Activated naive CD4-positive, alpha-beta T cell treated with anti-CD3 and anti-CD28 coated beads, Interleukin-2, amount 50 U/mL, for 72 hours (primary cell): ENCODE measurements at regions not wholly inside any gene's neighbourhood (a gene's known extent, or its start where the extent isn't known, plus 50 kb on each side); places are given as distances from the start of the nearest gene placed in this dataset.

Experiments
- ATAC-seq, 2 donors: fragments of 150-1000 bp; cut with Tn5 transposase; 2 replicates each; pipeline ENCODE4 v1.10.0; 2021; ENCODE audit warnings: mild to moderate bottlenecking in 2 of 2, moderate library complexity in 2 of 2
- DNase-seq, 2 donors: peaks; one replicate each; pipeline ENCODE4 v3.0.0; 2021 to 2022; ENCODE audit warnings: low spot score in 2 of 2
- H3K27ac Mint-ChIP-seq, 2 donors: one replicate each; pipeline ENCODE4 v1.8.0; 2022; ENCODE audit warnings: mild to moderate bottlenecking in 2 of 2, mixed read lengths in 2 of 2
- H3K36me3 Mint-ChIP-seq, 2 donors: one replicate each; pipeline ENCODE4 v1.8.0; 2022; ENCODE audit warnings: mixed read lengths in 2 of 2
- H3K9me3 Mint-ChIP-seq, 2 donors: one replicate each; pipeline ENCODE4 v1.8.0; 2022; ENCODE audit warnings: mixed read lengths in 2 of 2

DNA sequence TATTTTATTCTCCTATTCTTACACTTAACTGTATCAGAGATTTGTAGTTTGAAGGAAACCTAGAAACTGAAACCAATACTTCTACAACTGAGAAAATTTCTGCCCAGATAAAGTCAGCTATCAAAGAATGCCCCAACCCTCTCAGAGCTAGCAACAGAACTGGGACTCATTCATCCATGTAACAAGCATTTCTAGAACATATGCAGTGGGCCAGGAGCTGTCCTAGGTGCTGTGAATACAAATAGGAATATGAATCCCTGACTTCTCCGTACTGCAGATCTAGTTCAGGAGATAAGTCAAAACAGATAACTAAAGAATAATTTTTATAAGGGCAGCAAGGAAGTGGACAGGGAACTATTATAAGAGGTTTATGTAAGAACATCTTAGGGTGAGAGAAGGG, 654.1 kb upstream of the NOX3 start:
- ATAC-seq, result no peak
- DNase-seq, result no peak
- H3K36me3 Mint-ChIP-seq, result no peaks in the 10 kb centered on the region
- no peak overlapping the region for H3K27ac Mint-ChIP-seq
- H3K9me3 Mint-ChIP-seq, result no peaks in the 10 kb centered on the region

DNA sequence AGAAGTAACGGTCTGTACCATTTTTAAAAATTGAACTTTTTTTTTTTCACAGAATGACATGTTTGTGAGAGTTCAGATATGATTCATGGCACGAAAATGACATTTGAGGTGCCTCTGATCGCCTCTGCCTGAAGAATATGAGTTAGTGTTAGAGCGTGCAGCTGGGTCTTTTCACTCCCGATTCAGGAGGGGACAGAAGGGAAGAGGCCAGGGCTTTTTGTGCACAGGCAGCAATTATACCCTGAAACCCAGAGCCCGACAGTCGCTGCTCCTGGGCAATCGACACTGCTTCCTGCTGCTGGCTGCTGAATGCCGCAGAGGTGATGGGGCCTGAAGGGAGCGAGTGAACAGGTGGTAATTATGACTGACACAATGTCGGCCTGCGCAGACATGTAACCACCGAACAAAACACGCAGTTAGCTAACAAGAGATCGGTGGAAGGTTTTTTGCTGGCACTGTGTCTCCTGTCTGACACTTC, 652.0 kb upstream of the NOX3 start:
- DNase-seq, result no peak
- ATAC-seq, result no peak
- Mint-ChIP-seq H3K27ac (no peak overlapping the region), H3K9me3 (no peaks in the 10 kb centered on the region), H3K36me3 (no peaks in the 10 kb centered on the region)

DNA sequence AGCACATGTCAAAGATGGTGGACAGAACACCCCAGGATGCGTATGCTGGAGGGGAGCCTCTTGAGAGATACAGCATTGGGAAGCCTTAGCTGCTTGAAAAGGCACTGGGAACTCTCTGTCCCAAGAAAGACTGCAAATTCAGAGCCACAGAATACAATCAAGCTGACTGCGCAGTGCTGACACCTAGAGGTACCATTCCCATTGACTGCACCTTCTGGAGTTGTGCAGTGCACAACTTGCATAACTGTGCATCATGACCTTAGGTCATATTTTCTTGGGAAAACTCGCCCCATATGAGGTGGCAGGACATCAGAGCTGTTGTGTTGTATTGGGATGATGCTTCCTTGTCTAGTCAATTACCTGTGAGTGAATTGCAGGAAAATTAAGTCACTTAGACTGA, 646.5 kb upstream of the NOX3 start:
- ATAC-seq (no peak), DNase-seq (no peak)
- peaks cover 0 to 6% of the 10 kb centered on the region in 2 donors for H3K36me3 Mint-ChIP-seq
- H3K27ac Mint-ChIP-seq, result no peak overlapping the region
- H3K9me3 Mint-ChIP-seq, result peaks cover 0 to 5% of the 10 kb centered on the region in 2 donors

DNA sequence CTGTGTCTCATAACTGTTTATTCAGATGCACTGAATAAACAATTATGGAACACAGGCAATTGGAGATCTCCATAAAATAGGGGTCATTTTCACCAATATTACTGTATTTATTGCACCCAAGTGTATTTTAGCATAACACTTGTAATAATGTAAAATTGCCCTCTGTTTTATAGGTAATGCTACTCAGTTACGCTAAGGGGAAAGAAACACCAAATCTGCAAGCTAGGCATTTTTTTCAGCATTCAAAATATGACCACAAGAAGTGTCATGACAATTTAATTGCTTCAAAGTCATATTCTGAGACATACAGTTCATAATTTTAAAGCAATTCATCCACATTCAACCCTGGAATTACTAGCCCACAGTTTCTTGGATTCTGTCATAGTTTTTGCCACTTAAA, 643.2 kb upstream of the NOX3 start:
- ATAC-seq (no peak), DNase-seq (no peak)
- Mint-ChIP-seq H3K9me3 (peaks cover 0 to 5% of the 10 kb centered on the region in 2 donors), H3K36me3 (peaks cover 0 to 6% of the 10 kb centered on the region in 2 donors), H3K27ac (no peak overlapping the region)

DNA sequence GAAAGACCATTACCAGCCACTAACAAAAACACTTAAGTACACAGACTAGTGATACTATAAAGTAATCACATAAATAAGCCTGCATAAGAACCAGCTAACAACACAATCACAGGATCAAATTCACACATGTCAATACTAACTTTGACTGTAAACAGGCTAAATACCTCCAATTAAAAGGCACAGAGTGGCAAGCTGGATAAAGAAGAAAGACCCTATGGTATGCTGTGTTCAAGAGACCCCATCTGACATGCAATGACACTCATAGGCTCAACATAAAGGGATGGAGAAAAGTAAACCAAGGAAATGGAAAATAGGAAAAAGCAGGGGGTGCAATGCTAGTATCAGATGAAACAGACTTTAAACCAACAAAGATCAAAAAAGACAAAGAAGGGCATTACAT, 631.8 kb upstream of the NOX3 start:
- Mint-ChIP-seq H3K36me3 (peaks cover 5 to 47% of the 10 kb centered on the region in 2 donors), H3K27ac (no peak overlapping the region), H3K9me3 (peaks cover 26 to 39% of the 10 kb centered on the region in 2 donors)
- ATAC-seq (no peak), DNase-seq (no peak)

DNA sequence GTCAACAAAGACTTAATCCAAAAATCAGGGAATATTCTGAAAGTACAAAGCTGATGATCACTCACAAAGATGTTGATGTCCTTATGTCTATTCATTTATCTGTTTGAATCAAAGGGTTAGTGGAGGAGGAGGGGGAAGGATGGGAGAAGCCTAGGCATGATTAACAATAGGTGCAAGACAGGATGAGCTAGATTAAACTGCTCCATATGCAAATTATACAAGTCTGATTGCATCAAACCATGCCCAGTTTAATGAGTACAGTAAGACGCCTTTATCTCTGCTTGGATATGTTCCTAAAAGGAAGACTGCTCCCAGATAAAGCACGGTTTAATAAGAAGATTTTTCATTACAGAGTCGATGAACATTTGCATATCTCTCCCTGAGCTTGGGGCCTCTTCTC, 626.4 kb upstream of the NOX3 start:
- ATAC-seq, result no peak
- peaks cover 5% of the 10 kb centered on the region in 2 donors for H3K36me3 Mint-ChIP-seq

DNA sequence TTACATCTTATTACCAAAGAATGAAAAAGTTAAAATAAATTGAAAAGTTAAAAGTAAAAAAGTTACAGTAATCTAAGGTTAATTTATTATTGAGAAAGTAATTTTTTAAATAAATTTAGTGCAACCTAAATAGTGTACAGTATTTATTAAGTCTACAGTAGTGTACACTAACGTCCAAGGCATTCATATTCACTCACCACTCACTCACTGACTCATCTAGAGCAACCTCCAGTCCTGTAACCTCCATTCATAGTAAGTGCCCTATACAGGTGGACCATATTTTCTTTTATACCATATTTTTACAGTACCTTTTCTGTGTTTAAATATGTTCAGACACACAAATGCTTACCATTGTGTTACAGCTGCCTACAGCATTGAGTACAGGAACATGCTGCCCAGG, 624.7 kb upstream of the NOX3 start:
- H3K9me3 Mint-ChIP-seq, result no peaks in the 10 kb centered on the region
- H3K27ac Mint-ChIP-seq, result no peak overlapping the region
- H3K36me3 Mint-ChIP-seq, result no peaks in the 10 kb centered on the region
- ATAC-seq (no peak), DNase-seq (no peak)

More for the DNA sequence above, 626.4 kb upstream of the NOX3 start:
- Mint-ChIP-seq H3K27ac (no peak overlapping the region), H3K9me3 (peaks cover 0 to 5% of the 10 kb centered on the region in 2 donors)
- no peak for DNase-seq

DNA sequence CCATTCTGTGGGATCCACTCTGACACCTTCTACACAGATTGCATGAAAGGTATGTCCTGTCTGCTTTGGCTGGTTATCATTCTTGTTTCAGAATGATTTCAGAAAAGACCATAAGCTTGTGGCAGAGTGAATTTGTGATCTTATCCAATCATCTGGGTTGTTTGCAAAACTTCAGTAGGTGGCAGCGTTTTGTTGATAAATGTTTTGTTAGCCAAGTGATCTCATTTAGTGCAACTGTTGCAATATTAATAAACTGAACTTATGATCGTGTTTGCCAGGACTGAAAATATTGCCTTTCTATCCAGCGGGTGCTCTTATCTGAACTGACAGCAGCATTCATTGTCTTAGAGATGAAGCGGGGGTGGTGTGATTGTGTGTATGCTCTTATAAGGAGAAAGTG, 613.2 kb upstream of the NOX3 start:
- Mint-ChIP-seq H3K27ac (no peak overlapping the region), H3K9me3 (peaks cover 0 to 3% of the 10 kb centered on the region in 2 donors), H3K36me3 (no peaks in the 10 kb centered on the region)
- DNase-seq, result no peak
- no peak for ATAC-seq

DNA sequence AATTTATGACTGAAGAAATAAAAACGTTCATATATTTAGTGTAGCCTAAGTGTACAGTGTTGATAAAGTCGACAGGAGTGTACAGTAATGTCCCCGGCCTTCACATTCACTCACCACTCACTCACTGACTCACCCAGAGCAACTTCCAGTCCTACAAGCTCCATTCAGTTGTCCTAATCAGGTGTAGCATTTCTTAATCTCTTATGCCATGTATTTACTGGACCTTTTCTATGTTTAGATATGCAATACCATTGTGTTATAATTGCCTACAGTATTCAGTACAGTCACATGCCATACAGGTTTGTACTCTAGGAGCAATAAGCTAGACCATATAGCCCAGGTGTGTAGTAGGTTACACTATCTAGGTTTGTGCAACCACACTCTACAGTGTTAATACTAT, 610.2 kb upstream of the NOX3 start:
- ATAC-seq (no peak), DNase-seq (no peak)
- H3K36me3 Mint-ChIP-seq, result no peaks in the 10 kb centered on the region
- no peaks in the 10 kb centered on the region for H3K9me3 Mint-ChIP-seq
- no peak overlapping the region for H3K27ac Mint-ChIP-seq

DNA sequence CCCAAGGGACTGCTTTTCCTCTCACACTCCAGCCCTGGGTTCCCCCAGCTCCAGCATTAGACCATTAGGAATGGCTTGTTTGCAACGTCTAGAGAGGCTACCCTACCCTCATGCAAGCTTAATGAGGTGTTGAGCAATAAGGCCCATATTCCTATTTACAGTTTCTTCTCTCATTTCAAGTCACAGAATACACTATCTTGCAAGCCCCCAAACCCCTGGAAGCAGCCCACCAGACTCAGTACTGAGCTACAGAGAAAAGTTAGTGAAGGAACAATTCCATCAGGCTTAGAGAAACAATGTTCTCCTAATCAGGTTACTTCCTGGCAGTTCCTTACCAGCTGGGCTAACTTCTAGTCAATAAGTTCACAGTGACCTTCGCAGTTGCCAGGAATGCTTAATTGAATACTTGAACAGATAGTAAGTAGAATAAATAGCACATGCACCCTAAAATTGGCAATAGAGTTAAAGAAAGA, 606.5 kb upstream of the NOX3 start:
- ATAC-seq (no peak), DNase-seq (no peak)
- no peak overlapping the region for H3K27ac Mint-ChIP-seq
- peaks cover 5 to 7% of the 10 kb centered on the region in 2 donors for H3K36me3 Mint-ChIP-seq
- H3K9me3 Mint-ChIP-seq, result peaks cover 5% of the 10 kb centered on the region in 2 donors

DNA sequence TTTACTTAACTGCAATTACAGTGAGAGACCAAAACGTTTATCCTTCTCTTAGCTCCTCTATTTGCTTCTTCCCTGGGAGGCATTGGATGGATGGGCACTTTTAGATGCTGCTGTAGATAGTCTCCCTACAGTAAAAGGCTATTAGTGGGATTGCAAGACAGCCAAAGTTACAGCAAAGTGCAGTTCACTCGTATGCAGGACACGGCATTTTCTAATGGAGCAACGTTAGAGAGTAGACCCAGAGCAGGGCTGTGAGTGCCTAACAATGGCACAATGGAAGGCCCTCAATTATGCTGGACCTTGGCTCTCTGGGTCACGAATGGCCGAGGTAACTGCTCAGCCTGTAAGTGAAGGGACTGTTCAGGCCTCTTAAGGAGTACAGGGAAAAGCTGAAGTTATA, 605.8 kb upstream of the NOX3 start:
- peaks cover 5 to 7% of the 10 kb centered on the region in 2 donors for H3K36me3 Mint-ChIP-seq
- DNase-seq (no peak), ATAC-seq (no peak)
- H3K9me3 Mint-ChIP-seq, result peaks cover 9 to 10% of the 10 kb centered on the region in 2 donors
- peak overlapping the region in 1 of 2 donors; percentile 56 for H3K27ac Mint-ChIP-seq

DNA sequence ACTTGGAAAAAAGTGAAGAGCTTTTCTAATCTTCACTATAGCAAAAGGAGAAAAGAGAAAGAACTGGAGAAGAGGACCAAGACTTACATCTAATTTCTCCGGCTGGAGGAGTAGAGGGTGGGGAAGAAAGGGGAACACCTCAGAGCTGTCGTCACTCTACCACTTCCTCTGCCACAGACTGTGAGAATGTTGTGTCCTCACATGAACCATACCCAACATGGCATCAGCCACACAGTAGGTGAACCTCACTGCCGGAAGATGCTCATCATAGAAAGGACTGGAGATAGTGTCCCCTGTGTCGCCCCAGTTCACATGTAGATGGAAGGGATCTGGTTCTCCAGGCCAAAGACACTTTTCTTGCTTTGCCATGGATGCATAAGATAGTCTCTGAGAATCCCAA, 604.4 kb upstream of the NOX3 start:
- peak; percentile 38 to 93 for ATAC-seq
- Mint-ChIP-seq H3K27ac (no peak overlapping the region), H3K36me3 (peaks cover 5 to 7% of the 10 kb centered on the region in 2 donors), H3K9me3 (peaks cover 9 to 11% of the 10 kb centered on the region in 2 donors)
- no peak for DNase-seq

DNA sequence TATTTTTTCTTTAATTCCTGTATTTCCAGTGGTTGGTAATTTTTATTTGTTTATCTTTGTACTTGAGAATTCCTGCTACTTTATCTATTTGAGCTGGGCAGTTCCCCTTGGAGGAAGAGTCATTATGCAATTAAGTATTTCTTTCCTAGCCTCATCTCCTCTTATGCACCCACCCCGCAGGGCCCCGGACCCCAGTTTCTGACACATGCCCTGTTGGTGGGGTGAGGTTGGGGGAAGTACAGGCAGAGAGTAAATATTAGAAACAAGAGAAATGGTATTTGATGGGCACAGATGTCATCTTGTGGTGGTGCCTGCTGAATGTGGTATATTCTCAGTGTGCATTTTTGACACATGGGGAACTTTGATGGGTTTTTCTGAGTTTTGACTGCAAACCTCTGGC, 602.7 kb upstream of the NOX3 start:
- Mint-ChIP-seq H3K9me3 (peaks cover 9 to 13% of the 10 kb centered on the region in 2 donors), H3K36me3 (peaks cover 5 to 7% of the 10 kb centered on the region in 2 donors), H3K27ac (no peak overlapping the region)
- ATAC-seq (no peak), DNase-seq (no peak)

DNA sequence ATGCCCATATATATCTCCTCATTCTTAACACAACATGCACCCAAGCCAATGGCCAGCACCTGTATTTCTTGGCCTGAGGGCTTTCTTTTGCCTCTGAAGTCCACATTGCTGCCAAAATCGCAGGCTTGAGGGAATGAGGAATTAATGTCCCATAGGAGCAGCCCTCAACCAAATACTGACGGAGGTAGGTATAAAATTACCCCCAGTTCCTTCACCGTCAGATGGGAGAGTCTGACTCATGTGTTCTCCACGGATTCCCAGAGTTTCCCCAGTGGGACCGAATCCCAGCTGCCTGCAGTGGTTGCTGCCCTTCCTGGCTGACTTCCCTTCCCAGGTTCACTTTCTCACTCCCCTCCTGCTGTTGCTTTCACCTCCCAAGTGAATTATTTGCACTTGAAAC, 602.2 kb upstream of the NOX3 start:
- Mint-ChIP-seq H3K9me3 (peaks cover 9 to 16% of the 10 kb centered on the region in 2 donors), H3K27ac (no peak overlapping the region), H3K36me3 (peaks cover 5 to 7% of the 10 kb centered on the region in 2 donors)
- DNase-seq, result no peak
- ATAC-seq, result no peak

DNA sequence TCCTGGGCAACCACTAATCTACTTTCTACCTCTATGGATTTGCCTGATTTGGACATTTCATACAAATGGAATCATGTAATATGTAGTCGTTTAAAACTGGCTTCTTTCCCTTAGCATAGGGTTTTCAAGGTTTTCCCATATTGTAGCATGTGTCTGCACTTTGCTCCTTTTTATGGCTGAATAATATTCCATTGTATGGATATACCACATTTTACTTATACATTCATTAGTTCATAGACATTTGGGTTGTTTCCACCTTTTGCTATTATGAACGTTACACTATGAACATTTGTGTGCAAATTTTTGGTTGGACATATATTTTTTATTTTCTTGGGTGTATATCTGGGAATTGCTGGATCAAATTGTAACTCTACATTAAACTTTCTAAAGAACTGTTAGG, 600.4 kb upstream of the NOX3 start:
- Mint-ChIP-seq H3K27ac (no peak overlapping the region), H3K36me3 (peaks cover 5 to 7% of the 10 kb centered on the region in 2 donors), H3K9me3 (peaks cover 9 to 20% of the 10 kb centered on the region in 2 donors)
- ATAC-seq, result no peak
- DNase-seq, result no peak

DNA sequence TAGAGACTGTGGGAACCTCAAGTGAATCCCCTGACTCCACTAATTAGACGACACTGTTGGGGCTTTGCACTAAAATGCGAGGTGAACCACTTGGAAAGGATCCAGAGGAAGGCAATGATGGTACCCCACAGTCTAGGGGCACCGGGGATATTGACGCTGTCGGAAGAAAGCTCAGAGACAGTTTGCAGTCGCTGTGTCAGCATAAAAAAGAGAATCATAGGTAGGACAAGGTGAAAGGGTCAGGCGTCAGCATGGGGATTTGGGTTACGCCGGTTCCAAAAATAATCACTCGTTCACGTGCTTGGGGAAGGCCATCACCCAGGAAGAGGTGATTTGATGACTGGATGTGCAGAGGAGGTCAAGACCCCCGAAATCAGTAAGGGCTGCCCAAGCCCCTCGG, 598.0 kb upstream of the NOX3 start:
- ATAC-seq (no peak), DNase-seq (no peak)
- peaks cover 5 to 9% of the 10 kb centered on the region in 2 donors for H3K36me3 Mint-ChIP-seq
- peaks cover 5 to 20% of the 10 kb centered on the region in 2 donors for H3K9me3 Mint-ChIP-seq
- H3K27ac Mint-ChIP-seq, result peak overlapping the region in 1 of 2 donors; percentile 48

DNA sequence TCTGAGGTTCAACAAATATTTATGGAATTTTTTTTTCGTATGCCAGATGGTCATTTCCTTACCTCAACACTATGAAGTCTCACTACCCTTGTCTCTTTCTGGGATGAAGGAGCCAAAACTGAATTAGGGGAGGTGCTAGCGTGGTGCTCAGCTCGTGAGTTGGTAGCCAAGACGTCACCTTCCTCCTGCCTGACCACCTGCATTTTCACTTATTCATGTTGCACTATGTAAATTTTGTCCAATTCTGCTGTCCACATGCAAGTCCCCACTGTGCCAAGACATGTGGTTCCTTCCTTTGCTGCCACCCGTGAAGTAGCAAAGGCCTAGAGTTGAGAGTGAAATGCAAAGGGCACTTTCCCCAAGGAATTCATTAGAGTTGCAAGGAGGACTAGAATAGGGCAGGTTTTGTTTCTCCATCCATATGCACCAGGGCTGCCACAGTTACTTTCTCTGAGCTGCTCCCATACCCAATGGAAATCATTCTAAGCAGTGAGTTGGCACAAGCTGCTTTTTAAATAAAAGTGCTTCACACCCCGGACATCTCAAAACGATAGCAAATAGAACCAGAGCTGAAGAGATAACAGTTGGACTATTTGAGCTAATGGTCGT, 591.3 kb upstream of the NOX3 start:
- H3K36me3 Mint-ChIP-seq, result peaks cover 0 to 14% of the 10 kb centered on the region in 2 donors
- peaks cover 2 to 11% of the 10 kb centered on the region in 2 donors for H3K9me3 Mint-ChIP-seq
- ATAC-seq (no peak), DNase-seq (no peak)
- no peak overlapping the region for H3K27ac Mint-ChIP-seq

DNA sequence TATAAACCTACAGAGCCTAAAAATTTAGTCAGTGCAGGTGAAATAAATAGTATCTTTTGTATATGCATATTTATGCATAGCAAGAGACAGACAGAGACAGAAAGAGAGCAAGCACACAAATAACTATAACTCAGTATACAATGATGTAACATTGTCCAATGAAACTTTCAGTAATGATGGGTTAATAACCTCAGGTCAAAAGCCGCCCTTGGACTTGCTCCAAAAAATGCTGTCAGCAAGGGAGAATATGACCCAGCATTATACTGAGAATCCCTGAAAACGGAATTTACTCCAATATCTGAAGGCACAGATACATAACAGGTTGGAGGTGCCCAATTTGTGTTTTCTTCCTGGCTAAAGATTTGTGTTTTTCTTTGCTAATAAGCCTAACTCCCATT, 590.6 kb upstream of the NOX3 start:
- DNase-seq (no peak), ATAC-seq (no peak)
- H3K9me3 Mint-ChIP-seq, result peaks cover 0 to 11% of the 10 kb centered on the region in 2 donors
- H3K36me3 Mint-ChIP-seq, result peaks cover 0 to 14% of the 10 kb centered on the region in 2 donors
- H3K27ac Mint-ChIP-seq, result no peak overlapping the region
